IMR-90 (cell line): ENCODE measurements at regions not wholly inside any gene's neighbourhood (a gene's known extent, or its start where the extent isn't known, plus 50 kb on each side); places are given as distances from the start of the nearest gene placed in this dataset.

ENCODE experiments used
- ATAC-seq: fragments of 200-7000 bp; cut with Tn5 transposase; 2 replicates; pipeline ENCODE4 v1.9.1; 2020; ENCODE audit warnings: low read depth, mild to moderate bottlenecking, moderate library complexity
- BruUV-seq: library from RNA; stranded (reverse); fragments of 400-500 nt; replicated peaks from 2 replicates; lab custom pipeline; 2021; lab: Mats Ljungman, UMichigan
- CTCF ChIA-PET: fragments of 300-600 bp; formaldehyde crosslinking; extraction: SDS; loops from one replicate; lab custom pipeline; 2021; ENCODE audit warnings: antibody characterized with exemption; lab: Yijun Ruan, JAX
- POLR2A ChIA-PET: fragments of 300-600 bp; sonication (Branson Sonifier 250); formaldehyde crosslinking; loops from one replicate; lab custom pipeline; 2022; ENCODE audit warnings: antibody characterized with exemption; ENCODE audit not compliant: unreplicated experiment; lab: Charles Lee
- DNase-seq: peaks from one replicate; pipeline ENCODE4 v3.0.0; 2013
- H2AFZ ChIP-seq: replicated peaks from 2 replicates; pipeline ENCODE3; 2013; ENCODE audit warnings: low read length, mild to moderate bottlenecking; ENCODE audit not compliant: poor library complexity
- H2AK5ac ChIP-seq: 2 replicates; pipeline ENCODE4 v1.6.1; 2013; ENCODE audit warnings: low read depth, low read length, inconsistent platforms
- H2AK9ac ChIP-seq: replicated peaks from 2 replicates; pipeline ENCODE3; 2013; ENCODE audit warnings: mild to moderate bottlenecking, low read depth, low read length, moderate library complexity; ENCODE audit not compliant: poor library complexity
- H2BK120ac ChIP-seq: 2 replicates; pipeline ENCODE4 v1.6.1; 2013; ENCODE audit warnings: low read depth, low read length, inconsistent platforms
- H2BK15ac ChIP-seq: 3 replicates; pipeline ENCODE4 v1.6.1; 2013; ENCODE audit warnings: low read depth, low read length, inconsistent platforms
- H2BK20ac ChIP-seq: 2 replicates; pipeline ENCODE4 v1.6.1; 2013; ENCODE audit warnings: low read depth, mild to moderate bottlenecking, inconsistent platforms, low read length, moderate library complexity
- H2BK5ac ChIP-seq: 2 replicates; pipeline ENCODE4 v1.6.1; 2013; ENCODE audit warnings: mild to moderate bottlenecking, low read depth, low read length, inconsistent platforms; ENCODE audit not compliant: poor library complexity, severe bottlenecking
- H3K14ac ChIP-seq: replicated peaks from 2 replicates; pipeline ENCODE4 v1.6.1; 2013; ENCODE audit warnings: low read depth, low read length, inconsistent platforms
- H3K18ac ChIP-seq: 2 replicates; pipeline ENCODE4 v1.6.1; 2013; ENCODE audit warnings: low read depth, low read length, control low read depth
- H3K23ac ChIP-seq: 2 replicates; pipeline ENCODE4 v1.6.1; 2013; ENCODE audit warnings: low read depth, low read length, inconsistent platforms
- H3K27ac ChIP-seq: 2 replicates; pipeline ENCODE4 v1.5.1; 2013; ENCODE audit warnings: mild to moderate bottlenecking, control low read depth, low read length; ENCODE audit not compliant: insufficient read depth
- H3K27me3 ChIP-seq: 2 replicates; pipeline ENCODE4 v1.6.1; 2013; ENCODE audit warnings: low read length; ENCODE audit not compliant: control insufficient read depth, insufficient read depth
- H3K36me3 ChIP-seq: 2 replicates; pipeline ENCODE4 v1.6.1; 2013; ENCODE audit warnings: low read length, mixed read lengths; ENCODE audit not compliant: control insufficient read depth, insufficient read depth
- H3K4ac ChIP-seq: 2 replicates; pipeline ENCODE4 v1.6.1; 2013; ENCODE audit warnings: low read depth, low read length, inconsistent platforms
- H3K4me1 ChIP-seq: 2 replicates; pipeline ENCODE4 v1.6.1; 2013; ENCODE audit warnings: low read length, mixed read lengths; ENCODE audit not compliant: control insufficient read depth, insufficient read depth
- H3K4me2 ChIP-seq: 2 replicates; pipeline ENCODE4 v1.6.1; 2013; ENCODE audit warnings: low read depth, mild to moderate bottlenecking, control low read depth, low read length, moderate library complexity
- H3K4me3 ChIP-seq: 2 replicates; pipeline ENCODE4 v1.5.1; 2013; ENCODE audit warnings: low read depth, mild to moderate bottlenecking, control low read depth, low read length, moderate library complexity; ENCODE audit not compliant: insufficient read depth
- H3K56ac ChIP-seq: 2 replicates; pipeline ENCODE4 v1.6.1; 2013; ENCODE audit warnings: low read length, inconsistent platforms; ENCODE audit not compliant: insufficient read depth; ENCODE audit errors: extremely low read depth
- H3K79me1 ChIP-seq, 2 experiments: 2 replicates each; pipeline ENCODE4 v1.6.1; 2013; ENCODE audit warnings: low read length in 2 of 2, inconsistent platforms in 1 of 2, low read depth in 1 of 2
- H3K9ac ChIP-seq: 2 replicates; pipeline ENCODE4 v1.6.1; 2013; ENCODE audit warnings: low read depth, low read length, control low read depth
- H3K9me1 ChIP-seq: 2 replicates; pipeline ENCODE4 v1.6.1; 2013; ENCODE audit warnings: low read length, inconsistent platforms; ENCODE audit not compliant: insufficient read depth
- H3K9me3 ChIP-seq: 2 replicates; pipeline ENCODE4 v1.6.1; 2013; ENCODE audit warnings: low read length; ENCODE audit not compliant: control insufficient read depth, insufficient read depth
- H4K20me1 ChIP-seq: 2 replicates; pipeline ENCODE4 v1.6.1; 2013; ENCODE audit warnings: low read length, inconsistent platforms; ENCODE audit not compliant: insufficient read depth
- H4K5ac ChIP-seq: 2 replicates; pipeline ENCODE4 v1.6.1; 2013; ENCODE audit warnings: mild to moderate bottlenecking, low read depth, low read length, control low read depth
- H4K8ac ChIP-seq, 2 experiments: 2 replicates each; pipeline ENCODE4 v1.6.1; 2013; ENCODE audit warnings: low read depth in 2 of 2, low read length in 2 of 2, control low read depth in 1 of 2, inconsistent platforms in 1 of 2
- H4K91ac ChIP-seq: 2 replicates; pipeline ENCODE4 v1.6.1; 2013; ENCODE audit warnings: low read depth, low read length, inconsistent platforms; ENCODE audit not compliant: insufficient read depth
- BHLHE40 ChIP-seq: fragments of 150-350 bp; IDR thresholded peaks from 2 replicates; pipeline ENCODE4 v1.6.1; 2016; ENCODE audit warnings: mild to moderate bottlenecking, low read depth, low read length
- CEBPB ChIP-seq: IDR thresholded peaks from 2 replicates; pipeline ENCODE4 v1.6.1; 2012; ENCODE audit warnings: low read depth, low read length, improper control_type of control experiment
- CHD1 ChIP-seq: IDR thresholded peaks from 2 replicates; pipeline ENCODE4 v1.6.1; 2012; ENCODE audit warnings: low read depth, low read length, improper control_type of control experiment
- FOS ChIP-seq: fragments of 150-350 bp; IDR thresholded peaks from 2 replicates; pipeline ENCODE4 v1.6.1; 2016; ENCODE audit warnings: low read depth, low read length
- MAFK ChIP-seq: IDR thresholded peaks from 2 replicates; pipeline ENCODE4 v1.6.1; 2012; ENCODE audit warnings: low read depth, low read length, improper control_type of control experiment
- MAZ ChIP-seq: IDR thresholded peaks from 2 replicates; pipeline ENCODE4 v1.6.1; 2012; ENCODE audit warnings: low read depth, mild to moderate bottlenecking, low read length, improper control_type of control experiment, moderate library complexity, borderline replicate concordance
- NFE2L2 ChIP-seq: fragments of 150-350 bp; IDR thresholded peaks from 2 replicates; pipeline ENCODE4 v1.6.1; 2016; ENCODE audit warnings: low read depth, mild to moderate bottlenecking, low read length
- POLR2A ChIP-seq: IDR thresholded peaks from 2 replicates; pipeline ENCODE4 v1.6.1; 2012; ENCODE audit warnings: mild to moderate bottlenecking, low read depth, low read length
- RAD21 ChIP-seq: IDR thresholded peaks from 2 replicates; pipeline ENCODE4 v1.6.1; 2012; ENCODE audit warnings: low read length, improper control_type of control experiment
- RCOR1 ChIP-seq: IDR thresholded peaks from 2 replicates; pipeline ENCODE4 v1.6.1; 2012; ENCODE audit warnings: mild to moderate bottlenecking, low read length, improper control_type of control experiment; ENCODE audit not compliant: insufficient replicate concordance
- RFX5 ChIP-seq: IDR thresholded peaks from 2 replicates; pipeline ENCODE4 v1.8.0; 2012; ENCODE audit warnings: low read depth, mild to moderate bottlenecking, low read length, moderate library complexity
- SMC3 ChIP-seq: fragments of 150-350 bp; IDR thresholded peaks from 2 replicates; pipeline ENCODE4 v1.6.1; 2016; ENCODE audit warnings: low read depth, mild to moderate bottlenecking, antibody characterized with exemption, low read length, moderate library complexity
- WGBS, 2 experiments: methylation state at CpG; one replicate each; pipeline versions ENCODE4 v1.1.5 to v1.1.7; 2013; ENCODE audit warnings: missing lambda C conversion rate in 2 of 2; ENCODE audit not compliant: insufficient read length in 1 of 2; ENCODE audit errors: extremely low coverage in 2 of 2; 5-methylcytosine and 5-hydroxymethylcytosine counted together
- dilution Hi-C: fragments of 300-500 bp; cut with HindIII; formaldehyde crosslinking; loops from one replicate; pipeline ENCODE4 v1.14.3; 2018; ENCODE audit warnings: low sequenced_read_pairs; ENCODE audit not compliant: unreplicated experiment
- in situ Hi-C: fragments of 300-500 bp; cut with MboI; formaldehyde crosslinking; loops from 3 replicates; pipeline ENCODE4 v1.14.3; 2019; ENCODE audit warnings: low sequenced_read_pairs, inconsistent platforms, mixed read lengths
- intact Hi-C: fragments of 100-400 bp; cut with micrococcal nuclease; formaldehyde crosslinking; loops from 2 replicates; pipeline ENCODE4 v1.10.0; 2022
- TF ChIP-seq, protein P1 (sequence below): conservative IDR thresholded peaks from 2 replicates; pipeline ENCODE4 v1.5.1; 2012; ENCODE audit warnings: mild to moderate bottlenecking, low read depth, low read length, improper control_type of control experiment
- TF ChIP-seq, protein P2 (sequence below): fragments of 150-350 bp; IDR thresholded peaks from 2 replicates; pipeline ENCODE4 v1.6.1; 2016; ENCODE audit warnings: low read depth, mild to moderate bottlenecking, low read length, moderate library complexity, borderline replicate concordance
- TF ChIP-seq, protein P3 (sequence below): fragments of 150-350 bp; IDR thresholded peaks from 2 replicates; pipeline ENCODE4 v1.6.1; 2017; ENCODE audit warnings: mild to moderate bottlenecking, antibody characterized with exemption, low read length, low read depth

DNA sequence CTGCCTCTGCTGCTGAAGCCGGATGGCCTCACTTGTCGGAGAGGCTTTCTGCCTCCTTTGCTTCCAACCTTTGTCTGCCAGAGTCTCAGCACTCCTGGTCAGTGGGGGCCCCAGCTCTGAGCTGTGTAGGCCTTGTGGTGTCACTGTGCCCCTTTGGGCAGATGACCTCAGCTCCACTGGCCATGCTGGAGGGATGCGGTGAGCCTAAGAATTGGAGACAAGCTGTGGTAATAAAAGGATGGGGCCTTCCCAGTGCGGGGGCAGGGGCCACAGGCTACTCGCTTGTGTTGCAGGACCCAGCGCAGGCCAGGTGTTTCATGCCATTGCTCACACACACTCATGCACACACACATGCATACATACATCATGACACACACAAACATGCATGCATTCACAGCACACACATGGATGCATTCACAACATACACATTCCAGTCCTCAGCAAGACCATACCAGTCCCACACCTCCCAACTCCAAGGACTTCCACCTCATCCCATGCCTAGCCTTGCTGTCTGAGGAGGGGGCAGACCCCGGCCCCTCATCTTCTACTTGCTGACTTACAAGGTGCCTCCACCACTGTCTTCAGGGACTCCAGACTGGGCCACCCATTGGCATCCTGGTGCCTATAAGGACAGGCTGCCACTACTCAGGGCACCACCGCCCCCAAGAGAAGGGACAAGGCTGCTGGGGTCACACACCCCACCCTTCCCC lies 237.7 kb downstream of the SYK start:
- Histone ChIP-seq H2AFZ (no peak overlapping the region), H2BK15ac (peak overlapping the region; percentile 73), H3K27me3 (no peaks in the 10 kb centered on the region), H3K27ac (peak overlapping the region; percentile 96), H2BK120ac (peak overlapping the region; percentile 95), H3K9me1 (peaks cover 25% of the 10 kb centered on the region), H4K8ac (peak overlapping the region; percentile 76 to 90; a peak in 3 of 4 replicates), H3K14ac (peak overlapping the region; percentile 95), H3K36me3 (no peaks in the 10 kb centered on the region), H3K9me3 (no peaks in the 10 kb centered on the region), H2BK20ac (peak overlapping the region; percentile 98), H3K79me1 (peaks cover 0 to 17% of the 10 kb centered on the region in 2 experiments; a peak in 3 of 4 replicates), H2AK9ac (peak overlapping the region; percentile 75), H3K4me3 (no peak overlapping the region), H3K4me1 (peaks cover 26% of the 10 kb centered on the region), H2BK5ac (peak overlapping the region; percentile 56), H4K20me1 (no peaks in the 10 kb centered on the region), H3K9ac (peak overlapping the region; percentile 14; the same call in 1 of the 2 replicates), H3K4ac (peak overlapping the region; percentile 98), H3K56ac (no peak overlapping the region; the same call in 1 of the 2 replicates), H3K23ac (peak overlapping the region; percentile 74; the same call in 1 of the 2 replicates), H3K4me2 (no peak overlapping the region), H3K18ac (peak overlapping the region; percentile 97), H4K91ac (peak overlapping the region; percentile 97), H2AK5ac (peak overlapping the region; percentile 100), H4K5ac (peak overlapping the region; percentile 78)
- ChIA-PET POLR2A (no interaction called here), CTCF (no interaction called here)
- DNase-seq (no peak), ATAC-seq (no peak)
- dilution Hi-C loops = no loop called here
- BruUV-seq = no TSS peak
- intact Hi-C loops = loop anchor here (5.0 kb wide), 2 partner anchors 78 to 123 kb away; no protein-coding TSS in a partner anchor
- 100% methylated on average over 6 of the region's 8 CpGs; no CpG with 5 or more reads in 1 of the 2 experiments for WGBS, 2 experiments
- in situ Hi-C loops = no loop called here
- TF ChIP-seq RAD21 = no peak
- no peak for TF ChIP-seq CHD1
- TF ChIP-seq MAFK = no peak
- TF ChIP-seq FOS = no peak
- TF ChIP-seq SMC3 = no peak
- TF ChIP-seq, protein P1, sequence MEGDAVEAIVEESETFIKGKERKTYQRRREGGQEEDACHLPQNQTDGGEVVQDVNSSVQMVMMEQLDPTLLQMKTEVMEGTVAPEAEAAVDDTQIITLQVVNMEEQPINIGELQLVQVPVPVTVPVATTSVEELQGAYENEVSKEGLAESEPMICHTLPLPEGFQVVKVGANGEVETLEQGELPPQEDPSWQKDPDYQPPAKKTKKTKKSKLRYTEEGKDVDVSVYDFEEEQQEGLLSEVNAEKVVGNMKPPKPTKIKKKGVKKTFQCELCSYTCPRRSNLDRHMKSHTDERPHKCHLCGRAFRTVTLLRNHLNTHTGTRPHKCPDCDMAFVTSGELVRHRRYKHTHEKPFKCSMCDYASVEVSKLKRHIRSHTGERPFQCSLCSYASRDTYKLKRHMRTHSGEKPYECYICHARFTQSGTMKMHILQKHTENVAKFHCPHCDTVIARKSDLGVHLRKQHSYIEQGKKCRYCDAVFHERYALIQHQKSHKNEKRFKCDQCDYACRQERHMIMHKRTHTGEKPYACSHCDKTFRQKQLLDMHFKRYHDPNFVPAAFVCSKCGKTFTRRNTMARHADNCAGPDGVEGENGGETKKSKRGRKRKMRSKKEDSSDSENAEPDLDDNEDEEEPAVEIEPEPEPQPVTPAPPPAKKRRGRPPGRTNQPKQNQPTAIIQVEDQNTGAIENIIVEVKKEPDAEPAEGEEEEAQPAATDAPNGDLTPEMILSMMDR = no peak
- TF ChIP-seq CEBPB = no peak
- TF ChIP-seq, protein P2, sequence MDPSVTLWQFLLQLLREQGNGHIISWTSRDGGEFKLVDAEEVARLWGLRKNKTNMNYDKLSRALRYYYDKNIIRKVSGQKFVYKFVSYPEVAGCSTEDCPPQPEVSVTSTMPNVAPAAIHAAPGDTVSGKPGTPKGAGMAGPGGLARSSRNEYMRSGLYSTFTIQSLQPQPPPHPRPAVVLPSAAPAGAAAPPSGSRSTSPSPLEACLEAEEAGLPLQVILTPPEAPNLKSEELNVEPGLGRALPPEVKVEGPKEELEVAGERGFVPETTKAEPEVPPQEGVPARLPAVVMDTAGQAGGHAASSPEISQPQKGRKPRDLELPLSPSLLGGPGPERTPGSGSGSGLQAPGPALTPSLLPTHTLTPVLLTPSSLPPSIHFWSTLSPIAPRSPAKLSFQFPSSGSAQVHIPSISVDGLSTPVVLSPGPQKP = no peak
- no peak for TF ChIP-seq NFE2L2
- no peak for TF ChIP-seq BHLHE40
- no peak for TF ChIP-seq POLR2A
- TF ChIP-seq, protein P3, sequence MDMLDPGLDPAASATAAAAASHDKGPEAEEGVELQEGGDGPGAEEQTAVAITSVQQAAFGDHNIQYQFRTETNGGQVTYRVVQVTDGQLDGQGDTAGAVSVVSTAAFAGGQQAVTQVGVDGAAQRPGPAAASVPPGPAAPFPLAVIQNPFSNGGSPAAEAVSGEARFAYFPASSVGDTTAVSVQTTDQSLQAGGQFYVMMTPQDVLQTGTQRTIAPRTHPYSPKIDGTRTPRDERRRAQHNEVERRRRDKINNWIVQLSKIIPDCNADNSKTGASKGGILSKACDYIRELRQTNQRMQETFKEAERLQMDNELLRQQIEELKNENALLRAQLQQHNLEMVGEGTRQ = no peak
- no peak for TF ChIP-seq MAZ
- no peak for TF ChIP-seq RFX5
- no peak for TF ChIP-seq RCOR1
